DND-41 (cell line): ENCODE measurements at regions not wholly inside any gene's neighbourhood (a gene's known extent, or its start where the extent isn't known, plus 50 kb on each side); places are given as distances from the start of the nearest gene placed in this dataset.

Experiments
- ATAC-seq: fragments of 200-7000 bp; cut with Tn5 transposase; 3 replicates; pipeline ENCODE4 v1.9.1; 2021; ENCODE audit warnings: low read depth; ENCODE audit not compliant: insufficient read depth
- DNase-seq: peaks from one replicate; pipeline ENCODE4 v3.0.0-alpha.2; 2020
- H2AFZ ChIP-seq: 2 replicates; pipeline ENCODE4 v1.6.0; 2012; ENCODE audit warnings: low read depth, low read length
- H3K27ac ChIP-seq: 2 replicates; pipeline ENCODE4 v1.5.1; 2012; ENCODE audit warnings: low read length, inconsistent platforms
- H3K27me3 ChIP-seq: fragments of 200-600 bp; sonication (generic); 2 replicates; pipeline ENCODE4 v1.6.0; 2012; ENCODE audit warnings: low read length, mild to moderate bottlenecking, inconsistent platforms; ENCODE audit not compliant: insufficient read depth, poor library complexity
- H3K36me3 ChIP-seq: 2 replicates; pipeline ENCODE4 v1.5.1; 2012; ENCODE audit warnings: low read length, inconsistent platforms; ENCODE audit not compliant: insufficient read depth
- H3K4me1 ChIP-seq: 2 replicates; pipeline ENCODE4 v1.5.1; 2012; ENCODE audit warnings: mild to moderate bottlenecking, low read length; ENCODE audit not compliant: insufficient read depth
- H3K4me2 ChIP-seq: 2 replicates; pipeline ENCODE4 v1.6.0; 2012; ENCODE audit warnings: mild to moderate bottlenecking, moderate library complexity, low read length, inconsistent platforms; ENCODE audit not compliant: insufficient read depth
- H3K4me3 ChIP-seq, 2 experiments: fragments of 200-600 bp in 1 of 2; shearing (Covaris generic) in 1 of 2; 2 replicates each; pipeline ENCODE4 v1.5.1; 2012 to 2016; ENCODE audit warnings: inconsistent platforms in 2 of 2, low read length in 2 of 2, mild to moderate bottlenecking in 2 of 2, low read depth in 1 of 2, moderate library complexity in 1 of 2
- H3K79me2 ChIP-seq: 2 replicates; pipeline ENCODE4 v1.6.0; 2012; ENCODE audit warnings: low read length, inconsistent platforms; ENCODE audit not compliant: insufficient read depth
- H3K9ac ChIP-seq: 2 replicates; pipeline ENCODE4 v1.6.0; 2012; ENCODE audit warnings: low read depth, mild to moderate bottlenecking, inconsistent platforms, low read length, moderate library complexity
- H3K9me3 ChIP-seq: 2 replicates; pipeline ENCODE4 v1.5.1; 2012; ENCODE audit warnings: low read length, moderate library complexity, mild to moderate bottlenecking, inconsistent platforms; ENCODE audit not compliant: insufficient read depth, severe bottlenecking
- H4K20me1 ChIP-seq: 2 replicates; pipeline ENCODE4 v1.6.0; 2012; ENCODE audit warnings: low read length; ENCODE audit not compliant: insufficient read depth
- CTCF ChIP-seq: IDR thresholded peaks from 2 replicates; pipeline ENCODE4 v1.5.1; 2012; ENCODE audit warnings: borderline replicate concordance, low read length, moderate library complexity, mild to moderate bottlenecking; ENCODE audit not compliant: poor library complexity, severe bottlenecking; ENCODE audit errors: extremely low read depth
- EZH2 ChIP-seq: IDR thresholded peaks from 3 replicates; pipeline ENCODE4 v1.6.1; 2012; ENCODE audit warnings: borderline replicate concordance, low read depth, mild to moderate bottlenecking, moderate library complexity, low read length, inconsistent platforms; ENCODE audit not compliant: severe bottlenecking

GRCh38 chr2:74043345-74044329 is 58.9 kb downstream of the TET3 start:
- Histone ChIP-seq H3K4me1 (0 out of 2 replicates have a peak, but pooled peaks cover 3% of the 10 kb centered on the region), H3K36me3 (peaks cover 42% of the 10 kb centered on the region), H2AFZ (no peak overlapping the region), H3K9me3 (no peaks in the 10 kb centered on the region), H3K79me2 (peaks cover 91% of the 10 kb centered on the region), H3K9ac (no peak overlapping the region), H3K4me2 (no peak overlapping the region), H3K27ac (no peak overlapping the region), H4K20me1 (peaks cover 71% of the 10 kb centered on the region), H3K27me3 (no peaks in the 10 kb centered on the region), H3K4me3 (no peak overlapping the region)
- DNase-seq (no peak), ATAC-seq (no peak)
- no peak for TF ChIP-seq CTCF
- no peak for TF ChIP-seq EZH2

- Histone ChIP-seq H3K4me3 (no peak overlapping the region), H3K36me3 (peaks cover 53% of the 10 kb centered on the region), H3K4me1 (peaks cover 16% of the 10 kb centered on the region; the same call in 1 of the 2 replicates), H4K20me1 (peaks cover 70% of the 10 kb centered on the region), H3K27ac (no peak overlapping the region), H3K79me2 (peaks cover 91% of the 10 kb centered on the region), H3K27me3 (no peaks in the 10 kb centered on the region), H3K9me3 (no peaks in the 10 kb centered on the region), H3K9ac (no peak overlapping the region), H2AFZ (no peak overlapping the region), H3K4me2 (no peak overlapping the region)
- DNase-seq (no peak), ATAC-seq (no peak)
- TF ChIP-seq EZH2 (no peak), CTCF (no peak)
Observed at GRCh38 chr2:74044999-74045398, 60.3 kb downstream of the TET3 start.

- DNase-seq (no peak), ATAC-seq (no peak)
- no peak overlapping the region for H3K4me3 ChIP-seq
- TF ChIP-seq EZH2 (no peak), CTCF (no peak)
- no peak overlapping the region for H3K9ac ChIP-seq
- H2AFZ ChIP-seq: no peak overlapping the region
- no peak overlapping the region for H3K4me2 ChIP-seq
- 0 out of 2 replicates have a peak overlapping the region, but pooled peaks have one; percentile 8 for H3K27ac ChIP-seq
- H3K9me3 ChIP-seq: no peaks in the 10 kb centered on the region
- peaks cover 19% of the 10 kb centered on the region; the same call in 1 of the 2 replicates for H3K4me1 ChIP-seq
- H4K20me1 ChIP-seq: peaks cover 67% of the 10 kb centered on the region
- H3K27me3 ChIP-seq: no peaks in the 10 kb centered on the region
- H3K79me2 ChIP-seq: peaks cover 91% of the 10 kb centered on the region
- H3K36me3 ChIP-seq: peaks cover 54% of the 10 kb centered on the region
Observed at GRCh38 chr2:74045454-74045853, 60.7 kb downstream of the TET3 start.
